ACHN (cell line): ENCODE measurements at regions not wholly inside any gene's neighbourhood (a gene's known extent, or its start where the extent isn't known, plus 50 kb on each side); places are given as distances from the start of the nearest gene placed in this dataset.

Experiments
- DNase-seq: peaks from one replicate; pipeline ENCODE4 v3.0.0-alpha.2; 2015
- in situ Hi-C: cut with HindIII; loops from 2 replicates; pipeline ENCODE4 v1.10.0; 2017; ENCODE audit warnings: low sequenced_read_pairs, low pct_ligation_motif_present, low pct_unique_long_range_greater_than_20kb

GRCh38 chr16:5668553-5668952, 571.0 kb upstream of the EEF2KMT start:
- in situ Hi-C loops, result no loop called here
- no peak for DNase-seq

GRCh38 chr16:5665834-5666233, 568.2 kb upstream of the EEF2KMT start:
- in situ Hi-C loops, result no loop called here
- DNase-seq, result no peak

- DNase-seq, result no peak
- in situ Hi-C loops, result no loop called here
These were observed 556.2 kb upstream of the EEF2KMT start for GRCh38 chr16:5653789-5654188.

GRCh38 chr16:5653041-5653440, 555.4 kb upstream of the EEF2KMT start:
- in situ Hi-C loops, result no loop called here
- no peak for DNase-seq

GRCh38 chr16:5649762-5650743, 552.5 kb upstream of the EEF2KMT start:
- in situ Hi-C loops, result no loop called here

GRCh38 chr16:5647051-5647450, 549.5 kb upstream of the EEF2KMT start:
- DNase-seq, result no peak
- in situ Hi-C loops, result no loop called here

More at GRCh38 chr16:5649762-5650743, 552.5 kb upstream of the EEF2KMT start:
- no peak for DNase-seq

- in situ Hi-C loops, result no loop called here
- DNase-seq, result no peak
These were observed 546.4 kb upstream of the EEF2KMT start for GRCh38 chr16:5643855-5644531.

GRCh38 chr16:5642436-5642835, 544.8 kb upstream of the EEF2KMT start:
- DNase-seq, result no peak
- in situ Hi-C loops, result no loop called here

GRCh38 chr16:5642011-5642410, 544.4 kb upstream of the EEF2KMT start:
- no peak for DNase-seq
- in situ Hi-C loops, result no loop called here

- DNase-seq, result no peak
- in situ Hi-C loops, result no loop called here
These were observed 543.3 kb upstream of the EEF2KMT start for GRCh38 chr16:5640883-5641282.

- DNase-seq, result no peak
- in situ Hi-C loops, result no loop called here
These were observed 541.9 kb upstream of the EEF2KMT start for GRCh38 chr16:5639531-5639930.

GRCh38 chr16:5635331-5635730, 537.7 kb upstream of the EEF2KMT start:
- in situ Hi-C loops, result no loop called here
- DNase-seq, result no peak

- no peak for DNase-seq
- in situ Hi-C loops, result no loop called here
These were observed 537.1 kb upstream of the EEF2KMT start for GRCh38 chr16:5634666-5635180.

GRCh38 chr16:5633845-5634440, 536.3 kb upstream of the EEF2KMT start:
- in situ Hi-C loops, result no loop called here
- DNase-seq, result peak; percentile 52

- no peak for DNase-seq
- in situ Hi-C loops, result no loop called here
These were observed 524.8 kb upstream of the EEF2KMT start for GRCh38 chr16:5622234-5622884.

- DNase-seq, result no peak
- in situ Hi-C loops, result no loop called here
These were observed 524.2 kb upstream of the EEF2KMT start for GRCh38 chr16:5621826-5622225.

GRCh38 chr16:5619304-5619703, 521.7 kb upstream of the EEF2KMT start:
- in situ Hi-C loops, result no loop called here

GRCh38 chr16:5616841-5617240, 519.2 kb upstream of the EEF2KMT start:
- in situ Hi-C loops, result no loop called here
- no peak for DNase-seq

More at GRCh38 chr16:5619304-5619703, 521.7 kb upstream of the EEF2KMT start:
- DNase-seq, result no peak
